NCI-H226 (cell line): ENCODE measurements at regions not wholly inside any gene's neighbourhood (a gene's known extent, or its start where the extent isn't known, plus 50 kb on each side); places are given as distances from the start of the nearest gene placed in this dataset.
A peak's percentile ranks its signal among the peaks of the same experiment; 100 is the strongest.
"Not testable (repeated sequence)": the region's sequence is repeated elsewhere in the genome, so short reads cannot be mapped to it uniquely, and the experiment has no call there.

Experiments
- DNase-seq: peaks from one replicate; pipeline ENCODE4 v3.0.0-alpha.2; 2015

GRCh38 chr5:19287548-19288277 is 700.3 kb downstream of the CDH18 start:
- DNase-seq = not testable (repeated sequence)

DNA sequence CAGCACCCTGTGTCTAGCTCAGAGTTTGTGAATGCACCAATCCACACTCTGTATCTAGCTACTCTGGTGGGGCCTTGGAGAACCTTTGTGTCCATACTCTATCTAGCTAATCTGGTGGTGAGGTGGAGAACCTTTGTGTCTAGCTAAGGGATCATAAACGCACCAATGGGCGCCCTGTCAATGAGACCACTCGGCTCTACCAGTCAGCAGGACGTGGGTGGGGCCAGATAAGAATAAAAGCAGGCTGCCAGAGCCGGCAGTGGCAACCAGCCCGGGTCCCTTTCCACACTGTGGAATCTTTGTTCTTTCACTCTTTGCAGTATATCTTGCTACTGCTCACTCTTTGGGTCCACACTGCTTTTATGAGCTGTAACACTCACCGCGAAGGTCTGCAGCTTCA is 699.7 kb downstream of the CDH18 start:
- DNase-seq = not testable (repeated sequence)

GRCh38 chr5:19297934-19298333 is 690.1 kb downstream of the CDH18 start:
- DNase-seq = no peak

DNA sequence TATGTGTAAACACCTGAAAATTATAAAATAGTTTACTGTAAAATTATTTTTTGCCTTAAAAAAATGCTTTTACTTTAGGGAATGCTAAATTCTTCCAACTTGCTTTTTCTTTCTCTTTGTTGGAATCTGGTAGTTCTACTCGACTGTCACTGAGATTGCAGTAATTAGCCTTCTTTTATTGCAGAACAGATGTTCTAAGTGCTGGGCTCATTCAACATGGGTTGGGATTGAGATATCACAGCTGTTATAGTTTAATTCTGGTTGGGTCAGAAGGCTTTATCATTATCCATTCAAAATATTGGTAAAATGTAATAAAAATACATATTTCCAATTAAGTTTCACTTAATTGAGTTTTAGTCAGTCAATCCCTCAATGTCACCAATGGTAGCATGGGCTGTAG is 686.7 kb downstream of the CDH18 start:
- DNase-seq = no peak

- DNase-seq = peak; percentile 48
Measured at GRCh38 chr5:19314840-19315239, 673.2 kb downstream of the CDH18 start.

DNA sequence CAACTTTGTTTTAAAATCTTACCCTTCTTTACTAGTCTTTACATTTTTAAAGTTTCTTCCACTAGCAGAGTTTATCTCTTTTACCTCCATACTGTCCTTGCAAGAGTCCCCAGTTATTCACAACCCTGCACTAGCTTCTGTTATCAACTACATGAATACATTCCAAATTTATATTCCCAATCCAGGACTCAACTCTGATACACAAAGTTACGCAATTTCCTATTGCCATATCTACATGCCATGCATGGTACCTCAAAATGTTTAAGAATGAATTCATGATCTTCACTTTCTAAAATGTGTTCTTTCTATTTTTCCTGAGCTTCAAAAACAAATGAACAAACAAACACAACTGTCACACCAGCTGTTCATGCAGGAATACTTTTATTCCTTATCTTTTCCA is 668.7 kb downstream of the CDH18 start:
- no peak for DNase-seq

DNA sequence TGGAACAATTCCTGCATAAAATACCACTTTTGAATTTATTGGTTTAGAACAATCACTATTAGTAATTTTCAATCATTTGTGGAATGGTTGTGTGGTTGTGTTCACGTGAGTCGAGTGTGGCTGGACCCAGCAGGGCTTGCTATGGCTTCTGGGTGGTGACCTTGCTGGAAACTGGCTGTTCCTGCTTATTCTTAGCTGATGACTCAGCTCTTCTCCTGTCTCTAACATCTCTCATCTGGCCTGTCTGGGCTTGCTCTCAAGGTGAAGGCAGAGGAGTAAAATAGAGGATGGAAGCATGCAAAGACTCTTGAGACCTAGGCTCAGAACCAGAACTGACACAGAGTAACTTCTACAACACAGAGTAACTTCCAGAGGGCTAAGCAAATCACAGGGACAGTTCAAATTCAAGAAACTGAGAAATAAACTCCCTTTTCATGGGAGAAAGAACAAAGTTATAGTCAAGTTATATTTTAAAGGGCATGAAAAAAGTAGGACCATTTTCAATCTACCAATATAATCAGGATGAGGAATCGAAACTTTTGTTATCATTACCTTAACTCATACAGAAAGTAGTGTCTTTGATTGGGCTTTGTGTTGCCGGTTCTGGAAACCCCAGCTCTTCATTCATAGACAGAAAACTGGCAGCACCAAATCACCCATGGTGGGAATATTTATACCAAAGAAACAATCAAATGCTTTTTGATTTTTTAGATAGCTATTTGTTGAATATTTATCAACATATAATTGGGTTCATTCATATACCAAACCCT is 665.1 kb downstream of the CDH18 start:
- DNase-seq = peak; percentile 9

DNA sequence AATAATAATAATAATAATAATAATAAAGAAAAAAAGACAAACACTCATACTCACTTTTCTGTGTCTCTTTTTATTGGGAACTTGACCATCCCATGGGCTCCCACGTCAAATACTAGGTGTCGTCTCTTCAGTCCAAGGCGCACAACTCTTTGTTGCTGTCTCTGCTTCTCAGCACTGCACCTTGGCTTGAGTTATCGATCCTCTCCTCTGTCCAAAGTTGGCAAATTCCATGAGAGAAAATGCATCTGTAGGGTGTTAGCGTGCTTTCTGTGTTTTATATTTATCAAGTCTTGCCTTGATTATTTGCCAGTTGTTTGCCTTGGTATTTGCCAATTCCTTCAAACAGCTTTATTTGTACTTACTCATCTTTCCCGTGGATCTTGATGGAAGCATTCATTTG is 653.7 kb downstream of the CDH18 start:
- no peak for DNase-seq

DNA sequence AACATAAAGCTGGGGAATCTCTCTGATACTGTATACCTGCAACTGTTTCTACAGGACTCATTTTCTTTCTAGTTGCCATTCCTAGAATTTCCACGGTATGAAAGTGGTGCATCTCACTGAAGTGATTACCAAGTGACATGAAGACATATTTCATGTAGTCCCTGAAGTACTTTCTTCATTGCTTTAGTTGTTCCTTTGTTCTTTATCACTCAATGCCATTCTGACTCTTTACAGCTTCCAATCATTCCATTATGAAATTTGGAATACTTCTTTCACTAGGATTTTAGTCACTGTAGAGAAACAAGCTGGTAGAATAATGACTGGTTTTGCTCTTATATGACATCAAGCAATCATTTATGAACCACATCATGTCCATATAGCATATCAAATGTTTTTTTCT is 645.1 kb downstream of the CDH18 start:
- DNase-seq = no peak

DNA sequence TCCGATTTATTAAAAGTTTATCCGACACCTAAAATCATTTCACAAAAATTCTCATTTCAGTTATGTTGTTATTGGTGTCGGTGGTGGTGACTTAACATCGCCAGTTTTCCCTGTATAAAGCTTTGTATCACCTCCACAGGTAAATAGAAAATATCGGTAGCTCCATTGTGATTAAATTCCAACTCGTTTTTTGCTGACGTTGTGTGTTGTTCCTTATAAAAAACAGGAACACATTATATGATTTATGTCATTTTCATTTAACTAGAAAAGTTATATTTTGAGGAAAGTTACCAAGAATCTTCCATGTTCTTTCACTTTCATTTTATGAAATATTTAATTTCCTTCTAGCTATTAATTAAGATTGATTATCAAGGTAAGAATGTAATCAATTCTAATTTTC is 635.9 kb downstream of the CDH18 start:
- DNase-seq = no peak

- no peak for DNase-seq
Measured at GRCh38 chr5:19369048-19369447, 619.0 kb downstream of the CDH18 start.

DNA sequence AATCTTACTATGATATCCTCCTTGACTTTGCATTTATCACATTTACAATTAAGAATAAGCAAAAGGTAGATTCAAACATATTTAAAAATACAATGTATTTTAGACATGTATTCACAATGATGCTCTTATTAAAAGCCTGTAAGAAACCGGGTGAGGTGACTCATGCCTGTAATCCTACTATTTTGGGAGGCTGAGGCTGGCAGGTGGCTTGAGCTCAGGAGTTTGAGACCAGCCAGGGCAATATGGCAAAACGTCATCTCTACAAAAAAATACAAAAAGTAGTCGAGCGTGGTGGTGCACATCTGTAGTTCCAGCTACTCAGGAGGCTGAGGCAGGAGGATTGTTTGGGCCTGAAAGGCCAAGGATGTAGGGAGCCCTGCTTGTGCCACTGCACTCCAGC is 618.4 kb downstream of the CDH18 start:
- DNase-seq = no peak

DNA sequence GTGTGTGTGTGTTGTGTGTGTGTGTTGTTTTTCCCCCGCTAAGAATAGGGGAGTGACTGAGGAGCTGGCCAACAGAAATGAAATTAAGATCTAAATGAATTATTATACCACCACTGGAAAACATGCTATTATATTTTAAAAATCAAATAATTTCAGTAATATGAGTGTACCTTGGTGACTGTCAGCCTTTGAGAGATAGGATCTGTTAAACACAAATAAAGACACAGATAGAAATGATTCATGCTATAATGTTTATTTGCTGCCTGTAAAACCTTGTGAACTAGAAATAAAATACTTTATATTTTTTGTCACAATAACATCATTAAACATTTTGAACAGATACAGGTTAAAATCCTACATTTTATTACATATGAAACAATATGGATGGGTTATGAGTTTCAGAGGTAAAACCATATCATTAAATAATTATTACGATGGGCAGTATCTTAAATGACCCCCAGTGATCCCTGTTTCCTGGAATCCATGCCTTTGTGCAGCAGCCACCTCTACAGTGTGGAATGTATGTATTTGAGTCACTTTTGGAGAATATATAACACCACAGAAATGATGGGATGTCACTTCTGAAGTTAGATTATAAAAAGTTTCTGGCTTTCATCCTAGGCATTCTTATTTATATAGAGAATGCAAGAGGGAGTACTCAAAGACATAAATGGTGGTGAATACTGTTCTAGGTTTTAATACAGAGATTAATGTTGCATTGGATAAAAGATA is 617.2 kb downstream of the CDH18 start:
- no peak for DNase-seq

- no peak for DNase-seq
Measured at GRCh38 chr5:19388391-19388790, 599.6 kb downstream of the CDH18 start.

- no peak for DNase-seq
Measured at GRCh38 chr5:19401032-19401431, 587.0 kb downstream of the CDH18 start.

GRCh38 chr5:19406576-19407365 is 581.2 kb downstream of the CDH18 start:
- DNase-seq = no peak

DNA sequence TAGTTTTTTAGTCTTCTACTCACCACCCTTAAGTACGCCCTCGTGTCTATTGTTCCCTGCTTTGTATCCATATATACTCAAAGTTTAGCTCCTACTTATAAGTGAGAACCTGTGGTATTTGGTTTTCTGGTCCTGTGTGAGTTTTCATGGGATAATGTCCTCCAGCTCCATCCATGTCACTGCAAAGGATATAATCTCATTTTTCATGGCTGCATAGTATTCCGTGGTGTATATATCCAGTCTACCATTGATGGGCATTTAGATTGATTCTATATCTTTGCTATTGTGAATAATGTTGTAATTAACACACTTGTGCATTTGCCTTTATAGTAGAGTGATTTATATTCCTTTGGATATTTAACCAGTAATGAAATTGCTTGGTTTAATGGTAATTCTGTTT is 579.9 kb downstream of the CDH18 start:
- DNase-seq = no peak

- DNase-seq = no peak
Measured at GRCh38 chr5:19411936-19412335, 576.1 kb downstream of the CDH18 start.
